ENCODE measurements at regions not wholly inside any gene's neighbourhood (a gene's known extent, or its start where the extent isn't known, plus 50 kb on each side); places are given as distances from the start of the nearest gene placed in this dataset.
A peak's percentile ranks its signal among the peaks of the same experiment; 100 is the strongest.

DNA sequence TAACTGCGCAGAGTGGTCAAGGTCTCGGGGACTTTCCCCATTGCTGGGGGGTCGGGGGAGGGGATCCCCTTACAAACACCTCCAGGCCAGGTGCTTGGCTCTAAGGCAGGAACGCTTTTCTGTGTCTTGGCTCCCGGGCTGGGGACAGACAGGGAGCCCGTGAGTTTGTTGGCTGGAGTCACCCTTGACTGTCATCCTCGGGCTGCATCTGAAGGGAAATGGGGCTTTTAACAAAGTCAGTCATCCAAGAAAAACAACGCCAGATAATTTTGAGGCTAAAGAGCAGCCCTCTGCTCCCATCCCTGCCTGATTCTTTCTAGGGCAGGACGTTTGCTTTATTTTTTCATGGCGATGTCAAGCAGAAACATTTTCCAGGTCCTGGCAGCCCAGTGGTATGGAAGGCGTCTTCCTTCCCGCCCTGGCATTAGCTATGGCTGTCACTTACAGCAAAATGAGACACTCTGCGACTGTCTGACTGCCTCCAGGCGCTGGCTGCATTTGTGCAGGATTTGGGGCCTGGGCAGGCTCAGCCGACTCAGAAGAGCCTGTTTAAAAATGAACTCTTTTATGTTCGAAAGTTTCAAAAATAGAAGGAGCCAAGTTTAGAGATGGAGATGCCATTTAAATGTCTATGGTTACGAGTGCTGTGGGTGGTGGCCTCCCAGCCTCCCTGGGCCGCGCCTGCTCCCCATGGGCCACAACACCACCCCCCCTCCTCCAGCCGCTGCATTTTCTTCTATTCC, 54.7 kb upstream of the TNS3 start:
- DNase-seq (ENCODE audit: low spot score) = no peak

DNA sequence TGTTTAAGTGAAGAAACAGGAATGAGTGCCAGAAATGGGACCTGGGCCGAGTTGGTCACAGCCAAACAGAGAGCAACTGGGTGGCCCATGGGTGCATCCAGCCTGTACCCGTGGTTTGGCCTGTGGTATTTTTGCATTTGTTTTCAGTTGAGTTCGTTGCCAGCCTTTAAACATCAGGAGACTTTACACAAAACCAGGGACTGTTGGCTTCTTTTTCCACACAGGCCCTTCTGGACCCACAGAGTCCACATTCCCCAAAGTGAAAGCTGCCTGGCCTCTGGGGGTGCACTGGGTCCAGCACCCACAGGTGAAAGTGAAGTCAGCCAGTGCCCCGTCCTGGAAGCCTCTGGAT, 54.1 kb upstream of the TNS3 start:
- no peak for DNase-seq (ENCODE audit: low spot score)

DNA sequence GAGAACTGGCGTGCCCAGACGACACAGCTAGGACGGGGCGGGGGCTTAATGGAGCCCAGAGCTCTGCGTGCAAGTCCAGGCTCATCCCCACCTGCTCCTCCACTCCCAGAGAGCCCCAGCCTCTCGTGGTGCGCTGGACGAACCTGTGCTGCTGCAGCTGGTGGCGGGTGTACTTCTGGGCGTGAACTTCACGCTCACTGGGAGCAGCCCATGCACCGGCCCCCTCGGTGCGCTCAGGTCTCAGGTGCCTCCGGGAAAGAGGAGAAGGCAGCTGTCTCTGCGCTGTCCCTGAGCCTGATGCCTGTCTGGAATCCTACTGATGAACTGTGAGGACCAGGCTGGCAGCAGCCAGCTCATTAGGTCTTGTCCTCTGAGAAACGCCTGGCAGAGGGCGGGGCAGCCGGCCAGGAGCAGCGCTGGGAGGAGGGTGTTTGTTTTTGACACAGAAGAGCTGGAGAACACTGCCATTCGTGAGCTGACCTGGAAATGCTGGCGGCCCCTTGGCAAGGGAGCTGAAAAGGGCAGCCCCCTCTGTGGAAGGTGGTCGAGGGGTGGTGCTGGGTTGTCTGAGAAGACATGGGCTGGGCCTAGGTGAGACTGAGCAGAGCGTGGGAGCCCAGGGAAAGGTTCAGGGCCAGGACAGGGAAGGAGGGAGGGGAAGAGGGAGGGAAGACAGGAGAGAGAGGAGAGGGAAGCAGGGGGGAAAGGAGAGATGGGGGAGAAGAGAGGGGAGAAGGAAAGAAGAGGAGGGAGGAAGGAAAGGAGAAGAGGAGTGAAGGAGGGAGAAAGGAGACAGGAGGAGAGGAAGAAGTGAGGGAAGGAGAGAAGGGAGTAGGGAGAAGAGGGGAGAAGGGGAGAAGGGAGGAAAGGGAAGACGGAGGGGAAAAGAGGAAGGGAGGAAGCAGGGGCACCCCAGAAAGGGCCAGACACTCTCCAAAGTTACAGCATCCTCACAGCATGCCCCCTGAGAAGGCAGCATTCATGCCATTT, 53.5 kb upstream of the TNS3 start:
- DNase-seq (ENCODE audit: low spot score) = peak; percentile 66

DNA sequence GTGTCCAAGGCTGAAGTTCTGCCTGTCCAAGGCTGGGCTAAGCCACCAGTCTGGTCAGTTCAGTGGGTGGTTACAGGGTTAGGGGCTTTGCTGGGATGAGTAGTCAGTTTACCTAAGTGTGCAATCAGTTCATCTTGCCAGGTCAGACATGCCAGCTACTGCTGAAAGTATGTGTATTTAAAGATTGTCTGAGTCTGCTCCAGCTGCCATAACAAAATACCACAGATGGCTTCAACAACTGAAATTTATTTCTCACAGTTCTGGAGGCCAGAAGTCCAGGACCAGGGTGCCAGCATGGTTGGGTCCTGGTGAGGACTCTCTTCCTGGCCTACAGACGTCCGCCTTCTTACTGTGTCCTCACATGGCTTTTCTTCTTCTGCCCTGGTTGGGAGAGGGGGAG, 52.4 kb upstream of the TNS3 start:
- no peak for DNase-seq (ENCODE audit: low spot score)

DNA sequence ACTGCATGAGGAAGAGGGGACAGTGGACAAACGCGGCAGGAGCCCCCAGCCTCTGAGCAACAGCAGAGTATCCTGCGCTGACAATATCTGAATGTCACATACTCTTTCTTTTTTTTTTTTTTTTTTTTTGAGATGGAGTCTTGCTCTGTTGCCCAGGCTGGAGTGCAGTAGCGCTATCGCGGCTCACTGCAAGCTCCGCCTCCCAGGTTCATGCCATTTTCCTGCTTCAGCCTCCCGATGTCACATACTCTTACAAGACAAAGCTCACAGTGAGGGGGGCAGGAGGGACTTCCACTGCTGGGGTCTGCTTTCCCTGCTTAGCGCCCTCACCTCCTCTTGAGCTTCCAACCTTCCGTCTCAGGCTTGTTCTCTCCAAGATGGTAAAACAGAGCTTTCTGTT, 51.2 kb upstream of the TNS3 start:
- DNase-seq (ENCODE audit: low spot score) = no peak
